IMR-90 (cell line): ENCODE measurements at regions not wholly inside any gene's neighbourhood (a gene's known extent, or its start where the extent isn't known, plus 50 kb on each side); places are given as distances from the start of the nearest gene placed in this dataset.

Experiments
- ATAC-seq: fragments of 200-7000 bp; cut with Tn5 transposase; 2 replicates; pipeline ENCODE4 v1.9.1; 2020; ENCODE audit warnings: low read depth, mild to moderate bottlenecking, moderate library complexity
- BruUV-seq: library from RNA; stranded (reverse); fragments of 400-500 nt; replicated peaks from 2 replicates; lab custom pipeline; 2021; lab: Mats Ljungman, UMichigan
- CTCF ChIA-PET: fragments of 300-600 bp; formaldehyde crosslinking; extraction: SDS; loops from one replicate; lab custom pipeline; 2021; ENCODE audit warnings: antibody characterized with exemption; lab: Yijun Ruan, JAX
- POLR2A ChIA-PET: fragments of 300-600 bp; sonication (Branson Sonifier 250); formaldehyde crosslinking; loops from one replicate; lab custom pipeline; 2022; ENCODE audit warnings: antibody characterized with exemption; ENCODE audit not compliant: unreplicated experiment; lab: Charles Lee
- DNase-seq: peaks from one replicate; pipeline ENCODE4 v3.0.0; 2013
- H2AFZ ChIP-seq: replicated peaks from 2 replicates; pipeline ENCODE3; 2013; ENCODE audit warnings: low read length, mild to moderate bottlenecking; ENCODE audit not compliant: poor library complexity
- H2AK5ac ChIP-seq: 2 replicates; pipeline ENCODE4 v1.6.1; 2013; ENCODE audit warnings: low read depth, low read length, inconsistent platforms
- H2AK9ac ChIP-seq: replicated peaks from 2 replicates; pipeline ENCODE3; 2013; ENCODE audit warnings: mild to moderate bottlenecking, low read depth, low read length, moderate library complexity; ENCODE audit not compliant: poor library complexity
- H2BK120ac ChIP-seq: 2 replicates; pipeline ENCODE4 v1.6.1; 2013; ENCODE audit warnings: low read depth, low read length, inconsistent platforms
- H2BK15ac ChIP-seq: 3 replicates; pipeline ENCODE4 v1.6.1; 2013; ENCODE audit warnings: low read depth, low read length, inconsistent platforms
- H2BK20ac ChIP-seq: 2 replicates; pipeline ENCODE4 v1.6.1; 2013; ENCODE audit warnings: low read depth, mild to moderate bottlenecking, inconsistent platforms, low read length, moderate library complexity
- H2BK5ac ChIP-seq: 2 replicates; pipeline ENCODE4 v1.6.1; 2013; ENCODE audit warnings: mild to moderate bottlenecking, low read depth, low read length, inconsistent platforms; ENCODE audit not compliant: poor library complexity, severe bottlenecking
- H3K14ac ChIP-seq: replicated peaks from 2 replicates; pipeline ENCODE4 v1.6.1; 2013; ENCODE audit warnings: low read depth, low read length, inconsistent platforms
- H3K18ac ChIP-seq: 2 replicates; pipeline ENCODE4 v1.6.1; 2013; ENCODE audit warnings: low read depth, low read length, control low read depth
- H3K23ac ChIP-seq: 2 replicates; pipeline ENCODE4 v1.6.1; 2013; ENCODE audit warnings: low read depth, low read length, inconsistent platforms
- H3K27ac ChIP-seq: 2 replicates; pipeline ENCODE4 v1.5.1; 2013; ENCODE audit warnings: mild to moderate bottlenecking, control low read depth, low read length; ENCODE audit not compliant: insufficient read depth
- H3K27me3 ChIP-seq: 2 replicates; pipeline ENCODE4 v1.6.1; 2013; ENCODE audit warnings: low read length; ENCODE audit not compliant: control insufficient read depth, insufficient read depth
- H3K36me3 ChIP-seq: 2 replicates; pipeline ENCODE4 v1.6.1; 2013; ENCODE audit warnings: low read length, mixed read lengths; ENCODE audit not compliant: control insufficient read depth, insufficient read depth
- H3K4ac ChIP-seq: 2 replicates; pipeline ENCODE4 v1.6.1; 2013; ENCODE audit warnings: low read depth, low read length, inconsistent platforms
- H3K4me1 ChIP-seq: 2 replicates; pipeline ENCODE4 v1.6.1; 2013; ENCODE audit warnings: low read length, mixed read lengths; ENCODE audit not compliant: control insufficient read depth, insufficient read depth
- H3K4me2 ChIP-seq: 2 replicates; pipeline ENCODE4 v1.6.1; 2013; ENCODE audit warnings: low read depth, mild to moderate bottlenecking, control low read depth, low read length, moderate library complexity
- H3K4me3 ChIP-seq: 2 replicates; pipeline ENCODE4 v1.5.1; 2013; ENCODE audit warnings: low read depth, mild to moderate bottlenecking, control low read depth, low read length, moderate library complexity; ENCODE audit not compliant: insufficient read depth
- H3K56ac ChIP-seq: 2 replicates; pipeline ENCODE4 v1.6.1; 2013; ENCODE audit warnings: low read length, inconsistent platforms; ENCODE audit not compliant: insufficient read depth; ENCODE audit errors: extremely low read depth
- H3K79me1 ChIP-seq, 2 experiments: 2 replicates each; pipeline ENCODE4 v1.6.1; 2013; ENCODE audit warnings: low read length in 2 of 2, inconsistent platforms in 1 of 2, low read depth in 1 of 2
- H3K9ac ChIP-seq: 2 replicates; pipeline ENCODE4 v1.6.1; 2013; ENCODE audit warnings: low read depth, low read length, control low read depth
- H3K9me1 ChIP-seq: 2 replicates; pipeline ENCODE4 v1.6.1; 2013; ENCODE audit warnings: low read length, inconsistent platforms; ENCODE audit not compliant: insufficient read depth
- H3K9me3 ChIP-seq: 2 replicates; pipeline ENCODE4 v1.6.1; 2013; ENCODE audit warnings: low read length; ENCODE audit not compliant: control insufficient read depth, insufficient read depth
- H4K20me1 ChIP-seq: 2 replicates; pipeline ENCODE4 v1.6.1; 2013; ENCODE audit warnings: low read length, inconsistent platforms; ENCODE audit not compliant: insufficient read depth
- H4K5ac ChIP-seq: 2 replicates; pipeline ENCODE4 v1.6.1; 2013; ENCODE audit warnings: mild to moderate bottlenecking, low read depth, low read length, control low read depth
- H4K8ac ChIP-seq, 2 experiments: 2 replicates each; pipeline ENCODE4 v1.6.1; 2013; ENCODE audit warnings: low read depth in 2 of 2, low read length in 2 of 2, control low read depth in 1 of 2, inconsistent platforms in 1 of 2
- H4K91ac ChIP-seq: 2 replicates; pipeline ENCODE4 v1.6.1; 2013; ENCODE audit warnings: low read depth, low read length, inconsistent platforms; ENCODE audit not compliant: insufficient read depth
- RCOR1 ChIP-seq: IDR thresholded peaks from 2 replicates; pipeline ENCODE4 v1.6.1; 2012; ENCODE audit warnings: mild to moderate bottlenecking, low read length, improper control_type of control experiment; ENCODE audit not compliant: insufficient replicate concordance
- WGBS, 2 experiments: methylation state at CpG; one replicate each; pipeline versions ENCODE4 v1.1.5 to v1.1.7; 2013; ENCODE audit warnings: missing lambda C conversion rate in 2 of 2; ENCODE audit not compliant: insufficient read length in 1 of 2; ENCODE audit errors: extremely low coverage in 2 of 2; 5-methylcytosine and 5-hydroxymethylcytosine counted together
- dilution Hi-C: fragments of 300-500 bp; cut with HindIII; formaldehyde crosslinking; loops from one replicate; pipeline ENCODE4 v1.14.3; 2018; ENCODE audit warnings: low sequenced_read_pairs; ENCODE audit not compliant: unreplicated experiment
- in situ Hi-C: fragments of 300-500 bp; cut with MboI; formaldehyde crosslinking; loops from 3 replicates; pipeline ENCODE4 v1.14.3; 2019; ENCODE audit warnings: low sequenced_read_pairs, inconsistent platforms, mixed read lengths
- intact Hi-C: fragments of 100-400 bp; cut with micrococcal nuclease; formaldehyde crosslinking; loops from 2 replicates; pipeline ENCODE4 v1.10.0; 2022

DNA sequence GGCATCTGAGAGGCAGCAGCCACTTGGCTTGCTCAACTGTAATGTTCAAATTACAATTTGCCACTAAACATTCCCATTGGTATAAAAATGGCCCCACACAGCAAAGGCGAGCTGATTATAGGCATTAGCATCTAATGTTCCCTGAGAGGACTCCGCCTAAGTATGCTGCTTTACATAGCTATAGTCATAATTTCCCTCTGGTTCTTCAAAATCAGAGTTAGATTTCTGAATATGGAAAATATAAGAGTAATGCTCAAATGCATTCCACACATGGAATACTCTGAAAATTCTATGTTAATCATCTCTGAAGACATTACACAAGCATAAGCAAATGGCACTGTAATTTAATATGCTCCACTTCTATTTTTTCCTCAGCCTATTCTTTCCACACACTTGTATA lies 83.7 kb upstream of the BTG1 start:
- no peaks in the 10 kb centered on the region for H3K27me3 ChIP-seq
- no peak overlapping the region for H2BK20ac ChIP-seq
- H3K9me1 ChIP-seq: peaks cover 5% of the 10 kb centered on the region
- no peaks in the 10 kb centered on the region for H3K36me3 ChIP-seq
- no CpG with 5 or more reads among the region's 2 CpGs for WGBS, 2 experiments
- H3K4me2 ChIP-seq: no peak overlapping the region
- no peak overlapping the region for H3K9ac ChIP-seq
- H2AK5ac ChIP-seq: no peak overlapping the region
- H4K8ac ChIP-seq: no peak overlapping the region
- dilution Hi-C loops (no loop called here), intact Hi-C loops (no loop called here), in situ Hi-C loops (no loop called here)
- no peak overlapping the region for H3K56ac ChIP-seq
- no peaks in the 10 kb centered on the region for H3K9me3 ChIP-seq
- H4K91ac ChIP-seq: no peak overlapping the region
- no peaks in the 10 kb centered on the region for H4K20me1 ChIP-seq
- TF ChIP-seq RCOR1: no peak
- H3K23ac ChIP-seq: no peak overlapping the region
- ChIA-PET POLR2A (no interaction called here), CTCF (no interaction called here)
- H3K79me1 ChIP-seq: no peaks in the 10 kb centered on the region
- no peak overlapping the region for H2AFZ ChIP-seq
- no peak overlapping the region for H2BK5ac ChIP-seq
- H3K18ac ChIP-seq: no peak overlapping the region
- H3K4ac ChIP-seq: no peak overlapping the region
- H2BK15ac ChIP-seq: no peak overlapping the region
- BruUV-seq: no TSS peak
- ATAC-seq (no peak), DNase-seq (no peak)
- H3K4me1 ChIP-seq: peaks cover 5% of the 10 kb centered on the region
- no peak overlapping the region for H2AK9ac ChIP-seq
- H3K14ac ChIP-seq: no peak overlapping the region
- H4K5ac ChIP-seq: no peak overlapping the region
- H3K4me3 ChIP-seq: no peak overlapping the region
- no peak overlapping the region for H2BK120ac ChIP-seq
- H3K27ac ChIP-seq: no peak overlapping the region
